WTC11 (cell line): ENCODE measurements at regions not wholly inside any gene's neighbourhood (a gene's known extent, or its start where the extent isn't known, plus 50 kb on each side); places are given as distances from the start of the nearest gene placed in this dataset.

Source experiments
- ATAC-seq: fragments of 200-7000 bp; cut with Tn5 transposase; 2 replicates; pipeline ENCODE4 v1.10.0; 2021; ENCODE audit warnings: mild to moderate bottlenecking, moderate library complexity
- CTCF ChIA-PET: fragments of 300-600 bp; sonication (Branson Sonifier 250); formaldehyde crosslinking; loops from one replicate; lab custom pipeline; 2021; ENCODE audit warnings: antibody characterized with exemption; lab: Charles Lee
- POLR2A ChIA-PET: fragments of 350-600 bp; sonication (Branson Sonifier 250); formaldehyde crosslinking; loops from one replicate; lab custom pipeline; 2021; ENCODE audit warnings: antibody characterized with exemption; lab: Charles Lee
- DNase-seq: peaks from one replicate; pipeline ENCODE4 v3.0.0; 2021; ENCODE audit warnings: low spot score
- H3K27ac Mint-ChIP-seq: 2 replicates; pipeline ENCODE4 v1.8.0; 2021; ENCODE audit warnings: mixed read lengths
- H3K27me3 Mint-ChIP-seq: 2 replicates; pipeline ENCODE4 v1.8.0; 2021; ENCODE audit warnings: low read depth, mild to moderate bottlenecking, moderate library complexity, mixed read lengths
- H3K36me3 Mint-ChIP-seq: 2 replicates; pipeline ENCODE4 v1.8.0; 2021; ENCODE audit warnings: mixed read lengths
- H3K4me1 Mint-ChIP-seq: 2 replicates; pipeline ENCODE4 v1.8.0; 2022; ENCODE audit warnings: mixed read lengths
- H3K4me3 Mint-ChIP-seq: 2 replicates; pipeline ENCODE4 v1.8.0; 2021; ENCODE audit warnings: mild to moderate bottlenecking, moderate library complexity, mixed read lengths
- H3K9me3 Mint-ChIP-seq: 2 replicates; pipeline ENCODE4 v1.8.0; 2021; ENCODE audit warnings: mixed read lengths
- ATF1 ChIP-seq: sonication (generic); formaldehyde crosslinking; IDR thresholded peaks from 2 replicates; pipeline ENCODE4 v1.8.1; 2023; ENCODE audit warnings: mild to moderate bottlenecking, moderate library complexity, missing genetic modification reagents
- FOXP1 ChIP-seq: sonication (generic); formaldehyde crosslinking; IDR thresholded peaks from 2 replicates; pipeline ENCODE4 v1.8.0; 2022; ENCODE audit warnings: missing genetic modification reagents, mild to moderate bottlenecking, moderate library complexity, borderline replicate concordance
- IRF2 ChIP-seq: sonication (generic); formaldehyde crosslinking; IDR thresholded peaks from 2 replicates; pipeline ENCODE4 v1.8.0; 2022; ENCODE audit warnings: low read depth, missing genetic modification reagents, borderline replicate concordance
- JAZF1 ChIP-seq: fragments of 250-450 bp; sonication (Bioruptor Pico); IDR thresholded peaks from 2 replicates; pipeline ENCODE4 v1.9.0; 2021; ENCODE audit warnings: moderate library complexity, mild to moderate bottlenecking, inconsistent platforms
- JUN ChIP-seq: sonication (generic); formaldehyde crosslinking; IDR thresholded peaks from 2 replicates; pipeline ENCODE4 v1.8.0; 2023; ENCODE audit warnings: mild to moderate bottlenecking, missing genetic modification reagents
- NFATC4 ChIP-seq: fragments of 250-450 bp; sonication (Bioruptor Pico); IDR thresholded peaks from 2 replicates; pipeline ENCODE4 v1.9.0; 2021; ENCODE audit warnings: mild to moderate bottlenecking
- NFE2L1 ChIP-seq: sonication (generic); formaldehyde crosslinking; IDR thresholded peaks from 2 replicates; pipeline ENCODE4 v1.8.1; 2023; ENCODE audit warnings: missing genetic modification reagents
- RORB ChIP-seq: fragments of 250-450 bp; sonication (Bioruptor Pico); IDR thresholded peaks from 2 replicates; pipeline ENCODE4 v1.9.0; 2021; ENCODE audit warnings: mild to moderate bottlenecking
- TCF7 ChIP-seq: sonication (generic); formaldehyde crosslinking; IDR thresholded peaks from 2 replicates; pipeline ENCODE4 v1.8.0; 2022; ENCODE audit warnings: mild to moderate bottlenecking, low read depth, missing genetic modification reagents, moderate library complexity
- ZNF121 ChIP-seq: sonication (generic); formaldehyde crosslinking; IDR thresholded peaks from 2 replicates; pipeline ENCODE4 v1.8.0; 2023; ENCODE audit warnings: missing genetic modification reagents
- TF ChIP-seq, protein P1 (sequence below): fragments of 200-600 bp; IDR thresholded peaks from 2 replicates; pipeline ENCODE4 v1.8.0; 2022; ENCODE audit warnings: antibody characterized with exemption
- TF ChIP-seq, protein P2 (sequence below): sonication (generic); formaldehyde crosslinking; IDR thresholded peaks from 2 replicates; pipeline ENCODE4 v1.8.1; 2022; ENCODE audit warnings: low read depth, mild to moderate bottlenecking, moderate library complexity, missing genetic modification reagents, borderline replicate concordance
- TF ChIP-seq, protein P3 (sequence below): sonication (generic); formaldehyde crosslinking; IDR thresholded peaks from 2 replicates; pipeline ENCODE4 v1.8.0; 2023; ENCODE audit warnings: missing genetic modification reagents, mild to moderate bottlenecking, borderline replicate concordance
- TF ChIP-seq, protein P4 (sequence below): sonication (generic); formaldehyde crosslinking; conservative IDR thresholded peaks from 2 replicates; pipeline ENCODE4 v1.8.1; 2022; ENCODE audit warnings: mild to moderate bottlenecking, missing genetic modification reagents
- TF ChIP-seq, protein P5 (sequence below): sonication (generic); formaldehyde crosslinking; IDR thresholded peaks from 2 replicates; pipeline ENCODE4 v1.8.0; 2022; ENCODE audit warnings: mild to moderate bottlenecking, missing genetic modification reagents
- TF ChIP-seq, protein P6 (sequence below): sonication (generic); formaldehyde crosslinking; IDR thresholded peaks from 2 replicates; pipeline ENCODE4 v1.8.0; 2022; ENCODE audit warnings: missing genetic modification reagents

DNA sequence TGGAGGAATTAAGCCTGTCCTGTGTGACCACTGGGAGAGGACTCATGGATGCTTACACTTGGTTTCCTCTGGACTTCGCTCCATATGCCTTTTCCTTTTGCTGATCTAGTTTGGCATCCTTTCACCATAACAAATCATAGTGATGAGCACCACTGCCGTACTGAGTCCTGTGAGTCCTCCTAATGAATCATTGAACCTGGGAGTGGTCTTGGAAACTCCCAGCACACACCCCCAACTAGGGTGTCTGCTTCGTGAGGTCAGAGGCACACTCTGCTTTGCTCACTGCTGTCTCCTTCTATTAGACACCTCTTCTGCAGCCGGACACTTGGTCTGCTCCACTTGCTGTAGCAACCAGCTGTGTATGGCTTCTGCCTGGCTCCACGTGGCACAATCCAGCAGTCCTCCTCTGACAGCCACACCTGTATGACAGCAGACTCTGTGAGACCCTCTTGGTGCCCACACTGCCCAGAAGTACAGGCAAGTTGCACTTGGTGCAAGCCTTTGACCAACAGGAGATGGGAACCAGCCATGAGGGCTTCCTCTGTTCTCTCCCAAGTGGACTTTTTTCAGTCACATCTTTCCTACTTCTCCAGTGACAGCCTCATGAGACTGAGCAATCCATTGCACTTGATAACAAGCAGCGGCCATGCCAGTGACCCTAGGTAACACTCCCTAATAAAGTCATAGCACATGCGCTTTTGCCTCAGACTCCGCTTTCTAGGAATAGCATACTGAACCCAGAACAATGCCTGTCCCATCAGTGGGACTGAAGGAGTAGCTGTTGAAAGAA is 65.0 kb upstream of the HMGXB4 start:
- Mint-ChIP-seq H3K4me3 (no peak overlapping the region), H3K27ac (no peak overlapping the region), H3K9me3 (peaks cover 24% of the 10 kb centered on the region), H3K4me1 (no peaks in the 10 kb centered on the region), H3K27me3 (no peaks in the 10 kb centered on the region; the same call in 1 of the 2 replicates), H3K36me3 (no peaks in the 10 kb centered on the region)
- ChIA-PET CTCF (no interaction called here), POLR2A (no interaction called here)
- DNase-seq (no peak), ATAC-seq (no peak)
- TF ChIP-seq, protein P1, sequence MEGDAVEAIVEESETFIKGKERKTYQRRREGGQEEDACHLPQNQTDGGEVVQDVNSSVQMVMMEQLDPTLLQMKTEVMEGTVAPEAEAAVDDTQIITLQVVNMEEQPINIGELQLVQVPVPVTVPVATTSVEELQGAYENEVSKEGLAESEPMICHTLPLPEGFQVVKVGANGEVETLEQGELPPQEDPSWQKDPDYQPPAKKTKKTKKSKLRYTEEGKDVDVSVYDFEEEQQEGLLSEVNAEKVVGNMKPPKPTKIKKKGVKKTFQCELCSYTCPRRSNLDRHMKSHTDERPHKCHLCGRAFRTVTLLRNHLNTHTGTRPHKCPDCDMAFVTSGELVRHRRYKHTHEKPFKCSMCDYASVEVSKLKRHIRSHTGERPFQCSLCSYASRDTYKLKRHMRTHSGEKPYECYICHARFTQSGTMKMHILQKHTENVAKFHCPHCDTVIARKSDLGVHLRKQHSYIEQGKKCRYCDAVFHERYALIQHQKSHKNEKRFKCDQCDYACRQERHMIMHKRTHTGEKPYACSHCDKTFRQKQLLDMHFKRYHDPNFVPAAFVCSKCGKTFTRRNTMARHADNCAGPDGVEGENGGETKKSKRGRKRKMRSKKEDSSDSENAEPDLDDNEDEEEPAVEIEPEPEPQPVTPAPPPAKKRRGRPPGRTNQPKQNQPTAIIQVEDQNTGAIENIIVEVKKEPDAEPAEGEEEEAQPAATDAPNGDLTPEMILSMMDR, result no peak
- TF ChIP-seq RORB (CRISPR knock-in tag), result no peak
- no peak for TF ChIP-seq JAZF1 (CRISPR knock-in tag)
- TF ChIP-seq, protein P2, sequence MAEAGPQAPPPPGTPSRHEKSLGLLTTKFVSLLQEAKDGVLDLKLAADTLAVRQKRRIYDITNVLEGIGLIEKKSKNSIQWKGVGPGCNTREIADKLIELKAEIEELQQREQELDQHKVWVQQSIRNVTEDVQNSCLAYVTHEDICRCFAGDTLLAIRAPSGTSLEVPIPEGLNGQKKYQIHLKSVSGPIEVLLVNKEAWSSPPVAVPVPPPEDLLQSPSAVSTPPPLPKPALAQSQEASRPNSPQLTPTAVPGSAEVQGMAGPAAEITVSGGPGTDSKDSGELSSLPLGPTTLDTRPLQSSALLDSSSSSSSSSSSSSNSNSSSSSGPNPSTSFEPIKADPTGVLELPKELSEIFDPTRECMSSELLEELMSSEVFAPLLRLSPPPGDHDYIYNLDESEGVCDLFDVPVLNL, result no peak
- TF ChIP-seq FOXP1 (CRISPR knock-in tag), result no peak
- TF ChIP-seq, protein P3, sequence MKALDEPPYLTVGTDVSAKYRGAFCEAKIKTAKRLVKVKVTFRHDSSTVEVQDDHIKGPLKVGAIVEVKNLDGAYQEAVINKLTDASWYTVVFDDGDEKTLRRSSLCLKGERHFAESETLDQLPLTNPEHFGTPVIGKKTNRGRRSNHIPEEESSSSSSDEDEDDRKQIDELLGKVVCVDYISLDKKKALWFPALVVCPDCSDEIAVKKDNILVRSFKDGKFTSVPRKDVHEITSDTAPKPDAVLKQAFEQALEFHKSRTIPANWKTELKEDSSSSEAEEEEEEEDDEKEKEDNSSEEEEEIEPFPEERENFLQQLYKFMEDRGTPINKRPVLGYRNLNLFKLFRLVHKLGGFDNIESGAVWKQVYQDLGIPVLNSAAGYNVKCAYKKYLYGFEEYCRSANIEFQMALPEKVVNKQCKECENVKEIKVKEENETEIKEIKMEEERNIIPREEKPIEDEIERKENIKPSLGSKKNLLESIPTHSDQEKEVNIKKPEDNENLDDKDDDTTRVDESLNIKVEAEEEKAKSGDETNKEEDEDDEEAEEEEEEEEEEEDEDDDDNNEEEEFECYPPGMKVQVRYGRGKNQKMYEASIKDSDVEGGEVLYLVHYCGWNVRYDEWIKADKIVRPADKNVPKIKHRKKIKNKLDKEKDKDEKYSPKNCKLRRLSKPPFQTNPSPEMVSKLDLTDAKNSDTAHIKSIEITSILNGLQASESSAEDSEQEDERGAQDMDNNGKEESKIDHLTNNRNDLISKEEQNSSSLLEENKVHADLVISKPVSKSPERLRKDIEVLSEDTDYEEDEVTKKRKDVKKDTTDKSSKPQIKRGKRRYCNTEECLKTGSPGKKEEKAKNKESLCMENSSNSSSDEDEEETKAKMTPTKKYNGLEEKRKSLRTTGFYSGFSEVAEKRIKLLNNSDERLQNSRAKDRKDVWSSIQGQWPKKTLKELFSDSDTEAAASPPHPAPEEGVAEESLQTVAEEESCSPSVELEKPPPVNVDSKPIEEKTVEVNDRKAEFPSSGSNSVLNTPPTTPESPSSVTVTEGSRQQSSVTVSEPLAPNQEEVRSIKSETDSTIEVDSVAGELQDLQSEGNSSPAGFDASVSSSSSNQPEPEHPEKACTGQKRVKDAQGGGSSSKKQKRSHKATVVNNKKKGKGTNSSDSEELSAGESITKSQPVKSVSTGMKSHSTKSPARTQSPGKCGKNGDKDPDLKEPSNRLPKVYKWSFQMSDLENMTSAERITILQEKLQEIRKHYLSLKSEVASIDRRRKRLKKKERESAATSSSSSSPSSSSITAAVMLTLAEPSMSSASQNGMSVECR (CRISPR knock-in tag), result no peak
- TF ChIP-seq, protein P4, sequence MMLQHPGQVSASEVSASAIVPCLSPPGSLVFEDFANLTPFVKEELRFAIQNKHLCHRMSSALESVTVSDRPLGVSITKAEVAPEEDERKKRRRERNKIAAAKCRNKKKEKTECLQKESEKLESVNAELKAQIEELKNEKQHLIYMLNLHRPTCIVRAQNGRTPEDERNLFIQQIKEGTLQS (CRISPR knock-in tag), result no peak
- TF ChIP-seq, protein P5, sequence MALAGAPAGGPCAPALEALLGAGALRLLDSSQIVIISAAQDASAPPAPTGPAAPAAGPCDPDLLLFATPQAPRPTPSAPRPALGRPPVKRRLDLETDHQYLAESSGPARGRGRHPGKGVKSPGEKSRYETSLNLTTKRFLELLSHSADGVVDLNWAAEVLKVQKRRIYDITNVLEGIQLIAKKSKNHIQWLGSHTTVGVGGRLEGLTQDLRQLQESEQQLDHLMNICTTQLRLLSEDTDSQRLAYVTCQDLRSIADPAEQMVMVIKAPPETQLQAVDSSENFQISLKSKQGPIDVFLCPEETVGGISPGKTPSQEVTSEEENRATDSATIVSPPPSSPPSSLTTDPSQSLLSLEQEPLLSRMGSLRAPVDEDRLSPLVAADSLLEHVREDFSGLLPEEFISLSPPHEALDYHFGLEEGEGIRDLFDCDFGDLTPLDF, result no peak
- no peak for TF ChIP-seq TCF7

DNA sequence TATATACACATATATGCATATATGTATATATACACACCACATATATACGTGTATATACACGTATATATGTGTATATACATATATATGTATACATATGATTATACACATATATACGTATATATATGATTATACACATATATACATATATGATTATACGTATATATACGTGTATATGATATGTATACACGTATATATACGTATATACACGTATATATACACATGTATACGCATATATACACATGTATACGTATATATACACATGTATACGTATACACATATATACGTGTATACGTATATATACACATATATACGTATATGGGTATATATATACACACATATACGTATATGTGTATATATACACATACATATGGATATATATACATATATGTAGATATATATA is 62.1 kb upstream of the HMGXB4 start:
- Mint-ChIP-seq H3K27ac (no peak overlapping the region), H3K27me3 (peaks cover 2% of the 10 kb centered on the region; the same call in 1 of the 2 replicates), H3K4me1 (peaks cover 5% of the 10 kb centered on the region), H3K36me3 (no peaks in the 10 kb centered on the region), H3K9me3 (peaks cover 10% of the 10 kb centered on the region), H3K4me3 (no peak overlapping the region)
- no peak for DNase-seq
- ChIA-PET CTCF (interaction anchor here (1.0 to 3.6 kb wide), 5 partner anchors 11 to 45 kb away, joined by 3 to 25 read pairs (median 4); no protein-coding TSS in a partner anchor), POLR2A (no interaction called here)
- TF ChIP-seq, protein P6, sequence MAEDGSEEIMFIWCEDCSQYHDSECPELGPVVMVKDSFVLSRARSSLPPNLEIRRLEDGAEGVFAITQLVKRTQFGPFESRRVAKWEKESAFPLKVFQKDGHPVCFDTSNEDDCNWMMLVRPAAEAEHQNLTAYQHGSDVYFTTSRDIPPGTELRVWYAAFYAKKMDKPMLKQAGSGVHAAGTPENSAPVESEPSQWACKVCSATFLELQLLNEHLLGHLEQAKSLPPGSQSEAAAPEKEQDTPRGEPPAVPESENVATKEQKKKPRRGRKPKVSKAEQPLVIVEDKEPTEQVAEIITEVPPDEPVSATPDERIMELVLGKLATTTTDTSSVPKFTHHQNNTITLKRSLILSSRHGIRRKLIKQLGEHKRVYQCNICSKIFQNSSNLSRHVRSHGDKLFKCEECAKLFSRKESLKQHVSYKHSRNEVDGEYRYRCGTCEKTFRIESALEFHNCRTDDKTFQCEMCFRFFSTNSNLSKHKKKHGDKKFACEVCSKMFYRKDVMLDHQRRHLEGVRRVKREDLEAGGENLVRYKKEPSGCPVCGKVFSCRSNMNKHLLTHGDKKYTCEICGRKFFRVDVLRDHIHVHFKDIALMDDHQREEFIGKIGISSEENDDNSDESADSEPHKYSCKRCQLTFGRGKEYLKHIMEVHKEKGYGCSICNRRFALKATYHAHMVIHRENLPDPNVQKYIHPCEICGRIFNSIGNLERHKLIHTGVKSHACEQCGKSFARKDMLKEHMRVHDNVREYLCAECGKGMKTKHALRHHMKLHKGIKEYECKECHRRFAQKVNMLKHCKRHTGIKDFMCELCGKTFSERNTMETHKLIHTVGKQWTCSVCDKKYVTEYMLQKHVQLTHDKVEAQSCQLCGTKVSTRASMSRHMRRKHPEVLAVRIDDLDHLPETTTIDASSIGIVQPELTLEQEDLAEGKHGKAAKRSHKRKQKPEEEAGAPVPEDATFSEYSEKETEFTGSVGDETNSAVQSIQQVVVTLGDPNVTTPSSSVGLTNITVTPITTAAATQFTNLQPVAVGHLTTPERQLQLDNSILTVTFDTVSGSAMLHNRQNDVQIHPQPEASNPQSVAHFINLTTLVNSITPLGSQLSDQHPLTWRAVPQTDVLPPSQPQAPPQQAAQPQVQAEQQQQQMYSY (CRISPR knock-in tag), result no peak
- no peak for TF ChIP-seq ATF1 (CRISPR knock-in tag)
- no peak for TF ChIP-seq IRF2 (CRISPR knock-in tag)
- TF ChIP-seq JUN (CRISPR knock-in tag), result no peak
- TF ChIP-seq ZNF121 (CRISPR knock-in tag), result no peak
- TF ChIP-seq FOXP1 (CRISPR knock-in tag), result no peak
- no peak for TF ChIP-seq NFATC4 (CRISPR knock-in tag)
- TF ChIP-seq NFE2L1 (CRISPR knock-in tag), result no peak
- no peak for ATAC-seq
